ENCODE measurements at regions not wholly inside any gene's neighbourhood (a gene's known extent, or its start where the extent isn't known, plus 50 kb on each side); places are given as distances from the start of the nearest gene placed in this dataset.

DNA sequence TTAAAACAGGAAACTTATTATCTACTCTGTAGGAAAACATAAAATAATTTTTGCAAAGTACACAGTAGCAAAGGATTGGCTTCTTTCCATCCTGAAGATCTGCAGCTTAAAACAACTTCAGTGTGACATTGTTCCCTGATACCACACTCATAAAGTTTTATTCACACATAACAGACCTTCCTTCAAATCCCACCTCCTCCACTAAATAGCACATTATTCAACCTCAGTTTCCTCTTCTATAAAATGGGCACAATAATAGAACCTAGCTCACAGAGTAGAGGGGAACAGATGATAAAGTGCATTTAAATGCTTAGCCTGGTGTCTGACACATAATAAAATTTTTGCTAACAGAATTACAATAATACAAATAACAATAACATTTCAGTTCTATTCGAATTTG lies 250.4 kb upstream of the RBBP8 start:
- no peaks in the 10 kb centered on the region for H3K27me3 Mint-ChIP-seq (ENCODE audit: low read depth)
- H3K27ac Mint-ChIP-seq = no peak overlapping the region
- H3K36me3 Mint-ChIP-seq (ENCODE audit: low read depth) = no peaks in the 10 kb centered on the region
- DNase-seq (ENCODE audit: low spot score) = no peak
- H3K4me3 Mint-ChIP-seq (ENCODE audit: low read depth) = no peak overlapping the region
- no peaks in the 10 kb centered on the region for H3K4me1 Mint-ChIP-seq (ENCODE audit: low read depth)
- intact Hi-C loops (cut with micrococcal nuclease) = no loop called here
- H3K9me3 Mint-ChIP-seq = no peaks in the 10 kb centered on the region

- no peak for DNase-seq (ENCODE audit: low spot score)
- no peaks in the 10 kb centered on the region for H3K27me3 Mint-ChIP-seq (ENCODE audit: low read depth)
- H3K9me3 Mint-ChIP-seq = no peaks in the 10 kb centered on the region
- no peak overlapping the region for H3K4me3 Mint-ChIP-seq (ENCODE audit: low read depth)
- no peak overlapping the region for H3K27ac Mint-ChIP-seq
- no peaks in the 10 kb centered on the region for H3K36me3 Mint-ChIP-seq (ENCODE audit: low read depth)
- intact Hi-C loops (cut with micrococcal nuclease) = no loop called here
- no peaks in the 10 kb centered on the region for H3K4me1 Mint-ChIP-seq (ENCODE audit: low read depth)
Observed at GRCh38 chr18:22683196-22683676, 249.9 kb upstream of the RBBP8 start.

GRCh38 chr18:22683786-22684185 lies 249.3 kb upstream of the RBBP8 start:
- Mint-ChIP-seq H3K27me3 (ENCODE audit: low read depth) (no peaks in the 10 kb centered on the region), H3K9me3 (no peaks in the 10 kb centered on the region), H3K27ac (no peak overlapping the region), H3K4me1 (ENCODE audit: low read depth) (no peaks in the 10 kb centered on the region), H3K36me3 (ENCODE audit: low read depth) (no peaks in the 10 kb centered on the region), H3K4me3 (ENCODE audit: low read depth) (no peak overlapping the region)
- intact Hi-C loops (cut with micrococcal nuclease) = no loop called here
- DNase-seq (ENCODE audit: low spot score) = no peak

DNA sequence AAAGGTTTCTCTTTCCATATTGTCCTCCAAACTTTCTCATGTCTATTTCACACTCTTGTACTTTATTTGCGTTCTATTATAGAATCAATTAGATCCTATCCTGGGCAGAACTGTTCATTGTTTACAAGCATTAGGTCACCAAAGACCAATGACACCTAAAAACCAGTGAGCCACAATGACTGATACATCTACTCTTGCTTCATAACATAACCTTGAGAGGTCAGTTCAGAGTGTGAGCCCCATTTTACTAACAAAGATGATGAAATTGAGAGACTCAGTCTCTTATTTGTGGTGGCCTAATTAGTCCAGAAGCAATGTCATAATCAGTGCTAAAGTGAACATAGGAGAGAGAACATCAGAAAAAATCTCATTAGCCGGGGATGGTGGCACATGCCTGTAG lies 248.9 kb upstream of the RBBP8 start:
- DNase-seq (ENCODE audit: low spot score) = no peak
- H3K9me3 Mint-ChIP-seq = no peaks in the 10 kb centered on the region
- no peaks in the 10 kb centered on the region for H3K36me3 Mint-ChIP-seq (ENCODE audit: low read depth)
- H3K4me1 Mint-ChIP-seq (ENCODE audit: low read depth) = no peaks in the 10 kb centered on the region
- no peak overlapping the region for H3K4me3 Mint-ChIP-seq (ENCODE audit: low read depth)
- H3K27me3 Mint-ChIP-seq (ENCODE audit: low read depth) = no peaks in the 10 kb centered on the region
- intact Hi-C loops (cut with micrococcal nuclease) = no loop called here
- H3K27ac Mint-ChIP-seq = no peak overlapping the region

GRCh38 chr18:22685788-22686187 lies 247.3 kb upstream of the RBBP8 start:
- H3K4me1 Mint-ChIP-seq (ENCODE audit: low read depth) = no peaks in the 10 kb centered on the region

GRCh38 chr18:22687892-22688680 lies 245.0 kb upstream of the RBBP8 start:
- H3K9me3 Mint-ChIP-seq = no peaks in the 10 kb centered on the region
- H3K36me3 Mint-ChIP-seq (ENCODE audit: low read depth) = no peaks in the 10 kb centered on the region
- no peak for DNase-seq (ENCODE audit: low spot score)
- H3K4me3 Mint-ChIP-seq (ENCODE audit: low read depth) = no peak overlapping the region
- H3K27me3 Mint-ChIP-seq (ENCODE audit: low read depth) = no peaks in the 10 kb centered on the region
- no peaks in the 10 kb centered on the region for H3K4me1 Mint-ChIP-seq (ENCODE audit: low read depth)
- intact Hi-C loops (cut with micrococcal nuclease) = no loop called here
- no peak overlapping the region for H3K27ac Mint-ChIP-seq

More at GRCh38 chr18:22685788-22686187, 247.3 kb upstream of the RBBP8 start:
- H3K9me3 Mint-ChIP-seq = no peaks in the 10 kb centered on the region
- no peak overlapping the region for H3K4me3 Mint-ChIP-seq (ENCODE audit: low read depth)
- intact Hi-C loops (cut with micrococcal nuclease) = no loop called here
- no peak overlapping the region for H3K27ac Mint-ChIP-seq
- no peak for DNase-seq (ENCODE audit: low spot score)
- H3K36me3 Mint-ChIP-seq (ENCODE audit: low read depth) = no peaks in the 10 kb centered on the region
- H3K27me3 Mint-ChIP-seq (ENCODE audit: low read depth) = no peaks in the 10 kb centered on the region

DNA sequence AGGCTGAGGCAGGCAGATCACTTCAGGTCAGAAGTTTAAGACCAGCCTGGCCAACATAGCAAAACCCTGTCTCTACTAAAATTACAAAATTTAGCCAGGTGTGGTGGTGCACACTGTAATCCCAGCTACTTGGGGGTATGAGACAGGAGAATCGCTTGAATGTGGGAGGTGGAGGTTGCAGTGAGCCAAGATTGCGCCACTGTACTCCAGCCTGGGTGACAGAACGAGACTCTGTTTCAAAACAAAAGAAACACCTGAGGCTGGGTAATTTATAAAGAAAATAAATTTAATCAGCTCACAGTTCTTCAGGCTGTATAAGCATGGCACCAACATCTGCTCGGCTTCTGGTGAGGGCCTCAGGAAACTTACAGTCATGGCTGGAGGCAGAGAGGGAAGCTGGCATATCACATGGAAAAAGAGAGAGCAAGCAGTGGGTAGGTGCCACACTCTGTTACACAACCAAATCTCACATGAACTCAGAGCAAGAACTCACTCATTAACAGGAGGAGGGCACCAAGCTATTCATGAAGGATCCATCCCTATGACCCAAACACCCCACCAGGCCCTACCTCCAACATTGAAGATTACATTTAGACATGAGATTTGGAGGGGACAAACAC lies 244.1 kb upstream of the RBBP8 start:
- Mint-ChIP-seq H3K4me1 (ENCODE audit: low read depth) (no peaks in the 10 kb centered on the region), H3K27ac (no peak overlapping the region), H3K4me3 (ENCODE audit: low read depth) (no peak overlapping the region), H3K36me3 (ENCODE audit: low read depth) (no peaks in the 10 kb centered on the region), H3K9me3 (no peaks in the 10 kb centered on the region), H3K27me3 (ENCODE audit: low read depth) (no peaks in the 10 kb centered on the region)
- intact Hi-C loops (cut with micrococcal nuclease) = no loop called here
- DNase-seq (ENCODE audit: low spot score) = no peak

DNA sequence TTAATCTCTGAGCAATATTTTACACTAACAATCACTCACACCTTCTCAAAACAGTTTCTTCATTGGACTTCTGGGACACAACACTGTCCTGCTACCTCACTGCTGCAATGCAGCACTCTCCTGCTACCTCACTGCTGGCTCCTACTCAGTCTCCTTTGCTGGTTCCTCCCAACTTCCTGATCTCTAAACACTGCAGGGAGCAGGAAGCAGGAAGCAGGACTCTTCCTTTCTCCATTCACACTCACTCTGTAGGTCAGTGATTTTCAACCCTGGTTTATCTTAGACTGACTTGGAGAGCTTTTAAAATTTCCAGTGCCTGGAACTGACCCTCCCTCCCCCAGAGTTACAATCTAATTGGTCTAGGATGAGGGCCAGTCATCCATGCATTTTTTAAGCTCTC lies 243.4 kb upstream of the RBBP8 start:
- H3K36me3 Mint-ChIP-seq (ENCODE audit: low read depth) = no peaks in the 10 kb centered on the region
- no peaks in the 10 kb centered on the region for H3K4me1 Mint-ChIP-seq (ENCODE audit: low read depth)
- no peaks in the 10 kb centered on the region for H3K9me3 Mint-ChIP-seq
- H3K27ac Mint-ChIP-seq = no peak overlapping the region
- DNase-seq (ENCODE audit: low spot score) = no peak
- intact Hi-C loops (cut with micrococcal nuclease) = no loop called here
- H3K27me3 Mint-ChIP-seq (ENCODE audit: low read depth) = no peaks in the 10 kb centered on the region
- H3K4me3 Mint-ChIP-seq (ENCODE audit: low read depth) = no peak overlapping the region

DNA sequence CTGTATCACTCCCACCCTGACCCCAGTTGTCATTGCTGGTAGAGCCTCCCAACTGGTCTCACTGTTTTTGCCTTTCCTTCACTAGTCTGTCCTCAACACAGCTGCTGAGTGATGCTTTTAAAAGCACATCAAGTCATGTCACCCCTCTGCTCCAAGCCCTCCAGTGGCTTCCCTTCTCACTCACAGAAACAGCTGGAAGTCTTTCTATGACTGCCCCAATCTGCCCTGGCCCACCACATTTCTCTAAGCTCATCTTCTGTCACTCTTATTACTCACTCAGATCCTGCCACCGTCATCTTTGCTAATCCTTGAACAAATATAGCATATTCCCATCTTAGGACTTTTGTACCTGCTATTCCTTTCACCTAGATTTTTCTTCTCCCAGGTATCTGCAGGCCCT lies 242.6 kb upstream of the RBBP8 start:
- Mint-ChIP-seq H3K27ac (no peak overlapping the region), H3K27me3 (ENCODE audit: low read depth) (no peaks in the 10 kb centered on the region), H3K9me3 (no peaks in the 10 kb centered on the region), H3K36me3 (ENCODE audit: low read depth) (no peaks in the 10 kb centered on the region), H3K4me1 (ENCODE audit: low read depth) (no peaks in the 10 kb centered on the region), H3K4me3 (ENCODE audit: low read depth) (no peak overlapping the region)
- intact Hi-C loops (cut with micrococcal nuclease) = no loop called here
- DNase-seq (ENCODE audit: low spot score) = no peak

- no peaks in the 10 kb centered on the region for H3K36me3 Mint-ChIP-seq (ENCODE audit: low read depth)
- DNase-seq (ENCODE audit: low spot score) = no peak
- no peaks in the 10 kb centered on the region for H3K27me3 Mint-ChIP-seq (ENCODE audit: low read depth)
- intact Hi-C loops (cut with micrococcal nuclease) = no loop called here
- no peak overlapping the region for H3K4me3 Mint-ChIP-seq (ENCODE audit: low read depth)
- H3K4me1 Mint-ChIP-seq (ENCODE audit: low read depth) = no peaks in the 10 kb centered on the region
- no peak overlapping the region for H3K27ac Mint-ChIP-seq
- no peaks in the 10 kb centered on the region for H3K9me3 Mint-ChIP-seq
Observed at GRCh38 chr18:22691946-22692710, 241.0 kb upstream of the RBBP8 start.

DNA sequence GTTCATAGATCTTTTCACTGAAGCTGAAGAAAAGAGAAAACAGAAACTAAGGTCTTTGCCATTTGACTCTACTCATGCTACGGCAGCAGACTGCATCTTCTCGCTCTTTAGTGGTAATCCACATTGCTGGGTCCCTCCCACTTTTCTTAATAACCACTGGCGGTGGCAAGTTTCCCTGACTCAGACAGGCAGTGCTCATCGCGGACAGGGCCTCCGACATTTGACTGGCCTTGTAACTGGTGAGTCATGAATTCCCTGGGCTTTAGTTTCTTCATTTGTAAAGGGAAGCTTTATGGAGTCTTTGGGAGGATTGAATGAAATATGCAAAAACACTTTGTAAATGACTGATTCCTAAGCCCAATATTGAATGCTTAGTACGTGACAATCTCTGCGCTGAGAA lies 238.2 kb upstream of the RBBP8 start:
- Mint-ChIP-seq H3K27me3 (ENCODE audit: low read depth) (no peaks in the 10 kb centered on the region), H3K4me1 (ENCODE audit: low read depth) (no peaks in the 10 kb centered on the region), H3K4me3 (ENCODE audit: low read depth) (no peak overlapping the region), H3K27ac (no peak overlapping the region), H3K36me3 (ENCODE audit: low read depth) (no peaks in the 10 kb centered on the region), H3K9me3 (no peaks in the 10 kb centered on the region)
- intact Hi-C loops (cut with micrococcal nuclease) = no loop called here
- DNase-seq (ENCODE audit: low spot score) = no peak

GRCh38 chr18:22695674-22696073 lies 237.5 kb upstream of the RBBP8 start:
- intact Hi-C loops (cut with micrococcal nuclease) = no loop called here
- no peak for DNase-seq (ENCODE audit: low spot score)
- no peak overlapping the region for H3K4me3 Mint-ChIP-seq (ENCODE audit: low read depth)
- no peaks in the 10 kb centered on the region for H3K27me3 Mint-ChIP-seq (ENCODE audit: low read depth)
- H3K36me3 Mint-ChIP-seq (ENCODE audit: low read depth) = no peaks in the 10 kb centered on the region
- no peaks in the 10 kb centered on the region for H3K4me1 Mint-ChIP-seq (ENCODE audit: low read depth)
- H3K9me3 Mint-ChIP-seq = no peaks in the 10 kb centered on the region
- no peak overlapping the region for H3K27ac Mint-ChIP-seq

- H3K36me3 Mint-ChIP-seq (ENCODE audit: low read depth) = no peaks in the 10 kb centered on the region
- no peaks in the 10 kb centered on the region for H3K27me3 Mint-ChIP-seq (ENCODE audit: low read depth)
- H3K4me1 Mint-ChIP-seq (ENCODE audit: low read depth) = no peaks in the 10 kb centered on the region
- intact Hi-C loops (cut with micrococcal nuclease) = no loop called here
- no peak for DNase-seq (ENCODE audit: low spot score)
- H3K9me3 Mint-ChIP-seq = no peaks in the 10 kb centered on the region
- no peak overlapping the region for H3K4me3 Mint-ChIP-seq (ENCODE audit: low read depth)
- H3K27ac Mint-ChIP-seq = no peak overlapping the region
Observed at GRCh38 chr18:22697561-22697960, 235.6 kb upstream of the RBBP8 start.

All from activated T-helper 2 cell treated with anti-CD3 and anti-CD28 coated beads, Interferon-gamma antibody, Interleukin-2, Interleukin-4, amounts not matched to agents 10 μg/mL and 5 μg/mL and 100 μg/mL, durations not matched to agents 14 hours and 24 hours and 36 hours (primary cell).